GM12864 (cell line): ENCODE measurements at regions not wholly inside any gene's neighbourhood (a gene's known extent, or its start where the extent isn't known, plus 50 kb on each side); places are given as distances from the start of the nearest gene placed in this dataset.

Experiments
- DNase-seq: peaks from one replicate; pipeline ENCODE4 v3.0.0-alpha.2; 2011; ENCODE audit warnings: low read depth
- H3K4me3 ChIP-seq: 2 replicates; pipeline ENCODE4 v1.5.1; 2011; ENCODE audit warnings: mild to moderate bottlenecking, low read depth, low read length, control low read depth
- TF ChIP-seq, protein P1 (sequence below): IDR thresholded peaks from 2 replicates; pipeline ENCODE4 v1.5.1; 2011; ENCODE audit warnings: low read depth, mild to moderate bottlenecking, moderate library complexity, low read length, control low read depth, inconsistent platforms; ENCODE audit errors: missing control alignments

- DNase-seq, result no peak
- TF ChIP-seq, protein P1, sequence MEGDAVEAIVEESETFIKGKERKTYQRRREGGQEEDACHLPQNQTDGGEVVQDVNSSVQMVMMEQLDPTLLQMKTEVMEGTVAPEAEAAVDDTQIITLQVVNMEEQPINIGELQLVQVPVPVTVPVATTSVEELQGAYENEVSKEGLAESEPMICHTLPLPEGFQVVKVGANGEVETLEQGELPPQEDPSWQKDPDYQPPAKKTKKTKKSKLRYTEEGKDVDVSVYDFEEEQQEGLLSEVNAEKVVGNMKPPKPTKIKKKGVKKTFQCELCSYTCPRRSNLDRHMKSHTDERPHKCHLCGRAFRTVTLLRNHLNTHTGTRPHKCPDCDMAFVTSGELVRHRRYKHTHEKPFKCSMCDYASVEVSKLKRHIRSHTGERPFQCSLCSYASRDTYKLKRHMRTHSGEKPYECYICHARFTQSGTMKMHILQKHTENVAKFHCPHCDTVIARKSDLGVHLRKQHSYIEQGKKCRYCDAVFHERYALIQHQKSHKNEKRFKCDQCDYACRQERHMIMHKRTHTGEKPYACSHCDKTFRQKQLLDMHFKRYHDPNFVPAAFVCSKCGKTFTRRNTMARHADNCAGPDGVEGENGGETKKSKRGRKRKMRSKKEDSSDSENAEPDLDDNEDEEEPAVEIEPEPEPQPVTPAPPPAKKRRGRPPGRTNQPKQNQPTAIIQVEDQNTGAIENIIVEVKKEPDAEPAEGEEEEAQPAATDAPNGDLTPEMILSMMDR, result no peak
- no peak overlapping the region for H3K4me3 ChIP-seq
Measured at GRCh38 chr4:130266814-130267213, 1170.9 kb downstream of the C4orf33 start.

DNA sequence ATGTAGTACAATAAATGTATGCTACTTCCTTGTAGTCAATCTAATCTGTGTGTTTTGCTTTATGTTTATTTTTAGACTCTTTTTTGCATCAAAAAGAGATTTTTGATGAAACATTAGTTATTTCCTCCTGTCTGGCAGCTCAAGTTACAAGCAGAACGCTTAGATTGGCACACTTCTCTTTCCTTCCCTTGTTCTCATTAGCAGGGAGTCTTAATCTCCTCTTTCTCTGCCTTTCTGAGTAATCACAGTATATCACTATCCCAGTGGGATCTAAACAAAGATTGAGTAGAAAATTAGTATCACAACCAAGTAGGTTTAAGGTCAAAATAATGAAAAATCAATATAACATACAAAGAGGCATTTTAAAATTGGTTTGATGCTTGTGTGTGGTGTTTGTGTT is 1192.6 kb downstream of the C4orf33 start:
- H3K4me3 ChIP-seq, result no peak overlapping the region
- no peak for DNase-seq
- TF ChIP-seq, protein P1, result no peak

GRCh38 chr4:130293692-130294091 is 1197.7 kb downstream of the C4orf33 start:
- no peak for DNase-seq
- TF ChIP-seq, protein P1, result no peak
- no peak overlapping the region for H3K4me3 ChIP-seq

GRCh38 chr4:130296448-130296847 is 1200.5 kb downstream of the C4orf33 start:
- DNase-seq, result no peak
- no peak overlapping the region for H3K4me3 ChIP-seq
- TF ChIP-seq, protein P1, result no peak

DNA sequence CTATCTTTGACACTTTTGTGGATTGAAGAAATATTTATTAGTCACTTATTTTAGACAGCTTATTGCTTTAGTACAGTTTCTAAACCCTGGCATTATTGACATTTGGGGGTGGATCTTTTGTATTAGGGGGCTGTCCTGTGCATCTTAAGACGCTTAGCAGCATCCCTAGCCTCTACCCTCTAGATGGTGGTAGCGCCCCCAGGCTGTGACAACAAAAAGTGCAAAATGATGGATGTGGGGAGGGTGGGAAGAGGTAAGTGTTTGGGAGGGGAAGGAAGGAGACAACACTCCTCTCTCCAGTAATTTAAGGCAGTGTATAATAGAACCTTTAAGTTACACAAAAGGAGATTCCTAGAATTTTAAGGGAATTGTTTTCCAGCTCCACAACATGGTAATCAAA is 1210.6 kb downstream of the C4orf33 start:
- H3K4me3 ChIP-seq, result no peak overlapping the region
- TF ChIP-seq, protein P1, result no peak
- DNase-seq, result no peak

DNA sequence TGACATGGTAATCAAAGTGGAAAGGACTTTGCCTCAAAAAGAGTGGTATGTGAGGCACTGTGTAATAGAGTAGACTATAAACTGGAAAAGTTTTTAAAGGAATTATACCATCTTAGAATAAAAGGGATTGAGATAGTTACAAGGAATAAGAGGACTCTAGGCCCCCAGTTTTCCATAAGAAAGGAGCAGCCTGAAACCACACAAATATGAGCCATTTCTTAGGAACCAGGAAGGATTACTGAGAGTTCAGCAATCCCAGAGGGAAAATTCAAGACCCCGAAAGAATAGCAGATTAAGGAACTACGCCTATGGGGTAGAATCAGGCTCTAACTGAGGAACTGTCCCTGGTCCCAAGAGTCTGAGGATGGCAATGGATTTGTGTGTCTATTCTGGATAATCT is 1213.3 kb downstream of the C4orf33 start:
- H3K4me3 ChIP-seq, result no peak overlapping the region
- TF ChIP-seq, protein P1, result no peak
- no peak for DNase-seq

GRCh38 chr4:130322439-130322838 is 1226.5 kb downstream of the C4orf33 start:
- H3K4me3 ChIP-seq, result no peak overlapping the region
- DNase-seq, result no peak
- TF ChIP-seq, protein P1, result no peak
